K562 (cell line): ENCODE measurements at regions not wholly inside any gene's neighbourhood (a gene's known extent, or its start where the extent isn't known, plus 50 kb on each side); places are given as distances from the start of the nearest gene placed in this dataset.

Experiments used
- CREB3 ChIP-seq: fragments of 450-650 bp; conservative IDR thresholded peaks from 2 replicates; pipeline ENCODE4 v1.6.1; 2016; ENCODE audit warnings: missing genetic modification characterization, low read depth, mild to moderate bottlenecking, missing compliant biosample characterization, moderate library complexity
- EGR1 ChIP-seq: fragments of 450-650 bp; conservative IDR thresholded peaks from 2 replicates; pipeline ENCODE4 v1.6.1; 2017; ENCODE audit warnings: mild to moderate bottlenecking
- ELF1 ChIP-seq: fragments of 200-800 bp; sonication (Bioruptor generic); IDR thresholded peaks from 2 replicates; pipeline ENCODE4 v1.6.1; 2016; ENCODE audit warnings: missing genetic modification characterization, missing compliant biosample characterization
- HLTF ChIP-seq: fragments of 450-650 bp; IDR thresholded peaks from 2 replicates; pipeline ENCODE4 v1.6.1; 2016
- KLF16 ChIP-seq: IDR thresholded peaks from 2 replicates; pipeline ENCODE4 v1.6.1; 2016; ENCODE audit warnings: antibody characterized with exemption
- L3MBTL2 ChIP-seq: fragments of 450-650 bp; IDR thresholded peaks from 2 replicates; pipeline ENCODE4 v1.6.1; 2016; ENCODE audit warnings: mild to moderate bottlenecking, moderate library complexity
- NBN ChIP-seq: fragments of 450-650 bp; IDR thresholded peaks from 2 replicates; pipeline ENCODE4 v1.6.1; 2016; ENCODE audit warnings: low read depth, mild to moderate bottlenecking
- RFX1 ChIP-seq: fragments of 450-650 bp; IDR thresholded peaks from 2 replicates; pipeline ENCODE4 v1.6.1; 2016; ENCODE audit warnings: mild to moderate bottlenecking, moderate library complexity
- TCF3 ChIP-seq: sonication (generic); formaldehyde crosslinking; IDR thresholded peaks from 2 replicates; pipeline ENCODE4 v1.4.0; 2020; ENCODE audit warnings: mild to moderate bottlenecking, missing genetic modification reagents
- ZBTB11 ChIP-seq, 3 experiments: fragments of 200-800 bp in 1 of 3; fragments of 250-450 bp in 1 of 3; fragments of 450-650 bp in 1 of 3; sonication (Bioruptor Pico) in 1 of 3; sonication (Bioruptor generic) in 1 of 3; formaldehyde crosslinking in 1 of 3; IDR thresholded peaks; 2 replicates each; pipeline versions ENCODE4 v1.6.1 to v1.8.0; 2016 to 2022; ENCODE audit warnings: mild to moderate bottlenecking in 2 of 3, missing genetic modification characterization in 2 of 3, missing compliant biosample characterization in 1 of 3, moderate library complexity in 1 of 3
- TF ChIP-seq, protein P1 (sequence below): sonication (generic); formaldehyde crosslinking; IDR thresholded peaks from 2 replicates; pipeline ENCODE4 v1.8.0; 2022; ENCODE audit warnings: mild to moderate bottlenecking, missing genetic modification reagents
- TF ChIP-seq, protein P2 (sequence below): fragments of 250-450 bp; sonication (Bioruptor Pico); IDR thresholded peaks from 2 replicates; pipeline ENCODE4 v1.5.1; 2021; ENCODE audit warnings: mild to moderate bottlenecking
- TF ChIP-seq, protein P3 (sequence below), 2 experiments: IDR thresholded peaks in 1 of 2; conservative IDR thresholded peaks in 1 of 2; 2 replicates each; pipeline ENCODE4 v1.6.1; 2016; ENCODE audit warnings: low read depth in 2 of 2, mild to moderate bottlenecking in 1 of 2, missing compliant biosample characterization in 1 of 2, missing genetic modification characterization in 1 of 2, moderate library complexity in 1 of 2

DNA sequence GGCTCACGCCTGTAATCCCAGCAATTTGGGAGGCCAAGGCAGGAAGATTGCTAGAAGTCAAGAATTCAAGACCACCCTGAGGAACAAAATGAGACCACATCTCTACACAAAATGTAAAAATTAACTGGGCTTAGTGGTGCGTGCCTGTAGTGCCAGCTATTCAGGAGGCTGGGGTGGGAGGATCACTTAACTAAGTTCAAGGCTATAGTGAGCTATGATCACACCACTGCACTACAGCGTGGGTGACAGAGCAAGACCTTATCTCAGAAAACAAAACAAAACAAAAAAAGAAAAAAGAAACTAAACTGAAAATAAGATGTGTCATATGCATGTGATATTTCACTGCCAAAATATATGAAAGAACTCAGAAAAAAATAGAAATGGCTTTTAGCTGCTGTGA, 243.3 kb upstream of the CCDC54 start (continued):
- TF ChIP-seq, protein P1, sequence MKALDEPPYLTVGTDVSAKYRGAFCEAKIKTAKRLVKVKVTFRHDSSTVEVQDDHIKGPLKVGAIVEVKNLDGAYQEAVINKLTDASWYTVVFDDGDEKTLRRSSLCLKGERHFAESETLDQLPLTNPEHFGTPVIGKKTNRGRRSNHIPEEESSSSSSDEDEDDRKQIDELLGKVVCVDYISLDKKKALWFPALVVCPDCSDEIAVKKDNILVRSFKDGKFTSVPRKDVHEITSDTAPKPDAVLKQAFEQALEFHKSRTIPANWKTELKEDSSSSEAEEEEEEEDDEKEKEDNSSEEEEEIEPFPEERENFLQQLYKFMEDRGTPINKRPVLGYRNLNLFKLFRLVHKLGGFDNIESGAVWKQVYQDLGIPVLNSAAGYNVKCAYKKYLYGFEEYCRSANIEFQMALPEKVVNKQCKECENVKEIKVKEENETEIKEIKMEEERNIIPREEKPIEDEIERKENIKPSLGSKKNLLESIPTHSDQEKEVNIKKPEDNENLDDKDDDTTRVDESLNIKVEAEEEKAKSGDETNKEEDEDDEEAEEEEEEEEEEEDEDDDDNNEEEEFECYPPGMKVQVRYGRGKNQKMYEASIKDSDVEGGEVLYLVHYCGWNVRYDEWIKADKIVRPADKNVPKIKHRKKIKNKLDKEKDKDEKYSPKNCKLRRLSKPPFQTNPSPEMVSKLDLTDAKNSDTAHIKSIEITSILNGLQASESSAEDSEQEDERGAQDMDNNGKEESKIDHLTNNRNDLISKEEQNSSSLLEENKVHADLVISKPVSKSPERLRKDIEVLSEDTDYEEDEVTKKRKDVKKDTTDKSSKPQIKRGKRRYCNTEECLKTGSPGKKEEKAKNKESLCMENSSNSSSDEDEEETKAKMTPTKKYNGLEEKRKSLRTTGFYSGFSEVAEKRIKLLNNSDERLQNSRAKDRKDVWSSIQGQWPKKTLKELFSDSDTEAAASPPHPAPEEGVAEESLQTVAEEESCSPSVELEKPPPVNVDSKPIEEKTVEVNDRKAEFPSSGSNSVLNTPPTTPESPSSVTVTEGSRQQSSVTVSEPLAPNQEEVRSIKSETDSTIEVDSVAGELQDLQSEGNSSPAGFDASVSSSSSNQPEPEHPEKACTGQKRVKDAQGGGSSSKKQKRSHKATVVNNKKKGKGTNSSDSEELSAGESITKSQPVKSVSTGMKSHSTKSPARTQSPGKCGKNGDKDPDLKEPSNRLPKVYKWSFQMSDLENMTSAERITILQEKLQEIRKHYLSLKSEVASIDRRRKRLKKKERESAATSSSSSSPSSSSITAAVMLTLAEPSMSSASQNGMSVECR (CRISPR knock-in tag), result no peak
- no peak for TF ChIP-seq HLTF
- TF ChIP-seq ZBTB11 (CRISPR knock-in tag; IDR thresholded peaks at IDR 0.05), result 0 out of 6 replicates have a peak, but pooled peaks of 1 of the 3 experiments have one; percentile 12
- TF ChIP-seq, protein P2, sequence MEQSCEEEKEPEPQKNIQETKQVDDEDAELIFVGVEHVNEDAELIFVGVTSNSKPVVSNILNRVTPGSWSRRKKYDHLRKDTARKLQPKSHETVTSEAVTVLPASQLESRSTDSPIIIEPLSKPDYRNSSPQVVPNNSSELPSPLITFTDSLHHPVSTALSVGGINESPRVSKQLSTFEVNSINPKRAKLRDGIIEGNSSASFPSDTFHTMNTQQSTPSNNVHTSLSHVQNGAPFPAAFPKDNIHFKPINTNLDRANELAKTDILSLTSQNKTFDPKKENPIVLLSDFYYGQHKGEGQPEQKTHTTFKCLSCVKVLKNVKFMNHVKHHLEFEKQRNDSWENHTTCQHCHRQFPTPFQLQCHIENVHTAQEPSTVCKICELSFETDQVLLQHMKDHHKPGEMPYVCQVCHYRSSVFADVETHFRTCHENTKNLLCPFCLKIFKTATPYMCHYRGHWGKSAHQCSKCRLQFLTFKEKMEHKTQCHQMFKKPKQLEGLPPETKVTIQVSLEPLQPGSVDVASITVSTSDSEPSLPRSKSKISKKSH (CRISPR knock-in tag), result no peak
- TF ChIP-seq CREB3 (tag), result no peak
- TF ChIP-seq EGR1, result peak; percentile 41
- TF ChIP-seq, protein P3, sequence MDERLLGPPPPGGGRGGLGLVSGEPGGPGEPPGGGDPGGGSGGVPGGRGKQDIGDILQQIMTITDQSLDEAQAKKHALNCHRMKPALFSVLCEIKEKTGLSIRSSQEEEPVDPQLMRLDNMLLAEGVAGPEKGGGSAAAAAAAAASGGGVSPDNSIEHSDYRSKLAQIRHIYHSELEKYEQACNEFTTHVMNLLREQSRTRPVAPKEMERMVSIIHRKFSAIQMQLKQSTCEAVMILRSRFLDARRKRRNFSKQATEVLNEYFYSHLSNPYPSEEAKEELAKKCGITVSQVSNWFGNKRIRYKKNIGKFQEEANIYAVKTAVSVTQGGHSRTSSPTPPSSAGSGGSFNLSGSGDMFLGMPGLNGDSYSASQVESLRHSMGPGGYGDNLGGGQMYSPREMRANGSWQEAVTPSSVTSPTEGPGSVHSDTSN (CRISPR knock-in tag; IDR thresholded peaks at IDR 0.05; ENCODE audit: low read depth), result no peak
- TF ChIP-seq, protein P3 (tag; conservative IDR thresholded peaks at IDR 0.05; ENCODE audit: low read depth), result 0 out of 2 replicates have a peak, but pooled peaks have one; percentile 37
- no peak for TF ChIP-seq NBN
- no peak for TF ChIP-seq L3MBTL2
- no peak for TF ChIP-seq KLF16
- TF ChIP-seq TCF3 (CRISPR knock-in tag), result no peak
- no peak for TF ChIP-seq ELF1 (tag)
- no peak for TF ChIP-seq RFX1
